Erythroblast (primary cell): ENCODE measurements at regions not wholly inside any gene's neighbourhood (a gene's known extent, or its start where the extent isn't known, plus 50 kb on each side); places are given as distances from the start of the nearest gene placed in this dataset.

Experiments
- DNase-seq, 2 experiments: peaks; one replicate each; lab custom pipeline; 2025; lab: John Stamatoyannopoulos, UW
- GATA1 ChIP-seq: IDR thresholded peaks from 2 replicates; pipeline ENCODE4 v1.6.1; 2011; ENCODE audit warnings: low read depth, mild to moderate bottlenecking, control low read depth, low read length, moderate library complexity
- POLR2A ChIP-seq: IDR thresholded peaks from 2 replicates; pipeline ENCODE4 v1.6.1; 2011; ENCODE audit warnings: mild to moderate bottlenecking, low read length

- TF ChIP-seq POLR2A (no peak), GATA1 (no peak)
These were observed 74.9 kb upstream of the DBX1 start for GRCh38 chr11:20235164-20235563.

GRCh38 chr11:20227631-20228030, 67.4 kb upstream of the DBX1 start:
- DNase-seq, result no peak
- TF ChIP-seq GATA1 (no peak), POLR2A (no peak)

More at GRCh38 chr11:20235164-20235563, 74.9 kb upstream of the DBX1 start:
- no peak for DNase-seq

GRCh38 chr11:20226933-20227332, 66.7 kb upstream of the DBX1 start:
- no peak for TF ChIP-seq GATA1
- TF ChIP-seq POLR2A, result no peak
- DNase-seq, result no peak

GRCh38 chr11:20221566-20221965, 61.3 kb upstream of the DBX1 start:
- TF ChIP-seq POLR2A (no peak), GATA1 (no peak)
- DNase-seq, result no peak

- TF ChIP-seq GATA1 (no peak), POLR2A (no peak)
- DNase-seq, result no peak
These were observed 53.5 kb upstream of the DBX1 start for GRCh38 chr11:20213790-20214189.

- no peak for DNase-seq
- TF ChIP-seq GATA1 (no peak), POLR2A (no peak)
These were observed 51.4 kb upstream of the DBX1 start for GRCh38 chr11:20211691-20212090.
